Neural crest cell (in vitro differentiated cells): ENCODE measurements at regions not wholly inside any gene's neighbourhood (a gene's known extent, or its start where the extent isn't known, plus 50 kb on each side); places are given as distances from the start of the nearest gene placed in this dataset.

ENCODE experiments used
- DNase-seq: peaks from one replicate; pipeline ENCODE4 v3.0.0; 2021; ENCODE audit warnings: low read depth, mixed read lengths, low spot score
- H3K27ac Mint-ChIP-seq: one replicate; pipeline ENCODE4 v1.8.0; 2021; ENCODE audit warnings: mild to moderate bottlenecking, mixed read lengths; ENCODE audit not compliant: unreplicated experiment
- H3K27me3 Mint-ChIP-seq: 2 replicates; pipeline ENCODE4 v1.8.0; 2021; ENCODE audit warnings: low read depth, mild to moderate bottlenecking, mixed read lengths
- H3K36me3 Mint-ChIP-seq: 2 replicates; pipeline ENCODE4 v1.8.0; 2021; ENCODE audit warnings: low read depth, mild to moderate bottlenecking, mixed read lengths
- H3K4me1 Mint-ChIP-seq: 2 replicates; pipeline ENCODE4 v1.8.0; 2021; ENCODE audit warnings: mixed read lengths
- H3K4me3 Mint-ChIP-seq: one replicate; pipeline ENCODE4 v1.8.0; 2021; ENCODE audit warnings: mild to moderate bottlenecking, mixed read lengths
- H3K9me3 Mint-ChIP-seq: 2 replicates; pipeline ENCODE4 v1.8.0; 2021; ENCODE audit warnings: mixed read lengths
- CTCF ChIP-seq: fragments of 200-600 bp; sonication (generic); conservative IDR thresholded peaks from 2 replicates; pipeline ENCODE4 v1.5.0; 2021; ENCODE audit warnings: antibody characterized with exemption, mild to moderate bottlenecking

DNA sequence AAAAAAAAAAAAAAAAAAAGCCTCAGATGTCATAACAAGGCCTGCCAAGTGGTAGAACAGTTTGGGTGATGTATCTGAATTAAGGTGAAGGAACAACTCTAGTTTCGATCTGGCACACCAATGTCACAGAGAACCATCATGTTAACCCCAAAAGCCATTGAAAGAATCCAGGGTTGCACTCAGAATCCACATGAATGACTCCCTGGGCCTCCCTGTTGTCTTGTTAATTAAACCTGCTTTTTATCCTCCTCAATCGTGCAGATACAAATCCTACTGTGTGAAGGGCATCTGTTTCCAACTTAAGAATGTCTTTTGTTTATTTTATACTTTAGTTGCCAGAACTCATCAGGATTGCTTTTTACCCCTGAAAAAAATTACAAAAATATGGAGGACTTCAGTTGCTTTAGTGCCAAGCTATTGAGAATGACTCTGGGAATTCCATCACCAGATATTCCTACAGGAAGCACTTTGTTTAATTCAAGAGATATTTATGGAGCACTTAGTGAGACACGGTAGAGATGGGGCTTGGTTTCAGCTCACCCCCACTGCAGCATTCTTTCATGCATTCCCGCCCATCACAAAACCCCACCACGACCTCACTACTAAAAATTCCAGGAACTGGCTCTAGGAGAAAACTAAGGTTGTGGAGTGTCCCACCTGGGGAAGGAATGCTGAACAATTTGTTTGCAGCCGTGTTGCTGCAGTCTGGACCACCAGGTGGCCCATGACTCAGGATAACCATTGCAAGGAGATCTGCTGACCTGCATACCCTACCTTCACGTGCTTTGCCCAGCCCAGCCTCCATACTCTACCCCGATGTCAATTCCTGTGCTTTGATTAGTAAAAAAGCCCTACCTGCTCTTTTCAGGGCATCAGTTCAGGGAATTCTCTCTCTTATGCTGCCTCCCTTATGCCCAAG lies 63.8 kb upstream of the GPRC5B start:
- Mint-ChIP-seq H3K9me3 (no peaks in the 10 kb centered on the region), H3K4me1 (no peaks in the 10 kb centered on the region), H3K36me3 (no peaks in the 10 kb centered on the region), H3K27ac (no peak overlapping the region), H3K4me3 (no peak overlapping the region), H3K27me3 (no peaks in the 10 kb centered on the region)
- DNase-seq, result no peak
- TF ChIP-seq CTCF, result no peak

- Mint-ChIP-seq H3K4me3 (no peak overlapping the region), H3K27me3 (no peaks in the 10 kb centered on the region), H3K27ac (no peak overlapping the region), H3K9me3 (no peaks in the 10 kb centered on the region), H3K36me3 (no peaks in the 10 kb centered on the region), H3K4me1 (no peaks in the 10 kb centered on the region)
- DNase-seq, result no peak
- TF ChIP-seq CTCF, result no peak
These were observed 61.3 kb upstream of the GPRC5B start for GRCh38 chr16:19945934-19946333.

- H3K9me3 Mint-ChIP-seq, result no peaks in the 10 kb centered on the region
- no peak overlapping the region for H3K4me3 Mint-ChIP-seq
- DNase-seq, result no peak
- no peaks in the 10 kb centered on the region for H3K4me1 Mint-ChIP-seq
- H3K27ac Mint-ChIP-seq, result no peak overlapping the region
- H3K36me3 Mint-ChIP-seq, result no peaks in the 10 kb centered on the region
- no peaks in the 10 kb centered on the region for H3K27me3 Mint-ChIP-seq
- TF ChIP-seq CTCF, result no peak
These were observed 55.5 kb upstream of the GPRC5B start for GRCh38 chr16:19940195-19940594.

- no peak for TF ChIP-seq CTCF
- H3K4me3 Mint-ChIP-seq, result no peak overlapping the region
- no peak overlapping the region for H3K27ac Mint-ChIP-seq
- H3K9me3 Mint-ChIP-seq, result no peaks in the 10 kb centered on the region
- H3K4me1 Mint-ChIP-seq, result no peaks in the 10 kb centered on the region
- H3K27me3 Mint-ChIP-seq, result no peaks in the 10 kb centered on the region
- H3K36me3 Mint-ChIP-seq, result no peaks in the 10 kb centered on the region
- no peak for DNase-seq
These were observed 54.9 kb upstream of the GPRC5B start for GRCh38 chr16:19939553-19939952.

- no peaks in the 10 kb centered on the region for H3K4me1 Mint-ChIP-seq
- H3K27me3 Mint-ChIP-seq, result peaks cover 4% of the 10 kb centered on the region
- no peak for DNase-seq
- H3K4me3 Mint-ChIP-seq, result no peak overlapping the region
- H3K36me3 Mint-ChIP-seq, result no peaks in the 10 kb centered on the region
- peaks cover 3% of the 10 kb centered on the region for H3K9me3 Mint-ChIP-seq
- no peak for TF ChIP-seq CTCF
- no peak overlapping the region for H3K27ac Mint-ChIP-seq
These were observed 53.9 kb upstream of the GPRC5B start for GRCh38 chr16:19938536-19938935.
